Neural progenitor cell (in vitro differentiated cells): ENCODE measurements at regions not wholly inside any gene's neighbourhood (a gene's known extent, or its start where the extent isn't known, plus 50 kb on each side); places are given as distances from the start of the nearest gene placed in this dataset.

Source experiments
- DNase-seq: peaks from one replicate; pipeline ENCODE4 v3.0.0-alpha.2; 2016; ENCODE audit warnings: low spot score
- H2AFZ ChIP-seq: fragments of 200-600 bp; sonication (generic); replicated peaks from 2 replicates; pipeline ENCODE4 v1.6.1; 2016; ENCODE audit warnings: antibody characterized with exemption
- H3F3A ChIP-seq: fragments of 200-600 bp; sonication (generic); 2 replicates; pipeline ENCODE4 v1.6.1; 2016; ENCODE audit warnings: antibody characterized with exemption, low read depth
- H3K27ac ChIP-seq: fragments of 200-600 bp; sonication (generic); 2 replicates; pipeline ENCODE4 v1.5.1; 2016; ENCODE audit warnings: mild to moderate bottlenecking
- H3K27me3 ChIP-seq: fragments of 200-600 bp; sonication (generic); 2 replicates; pipeline ENCODE4 v1.6.1; 2016; ENCODE audit warnings: mild to moderate bottlenecking, moderate library complexity
- H3K36me3 ChIP-seq: fragments of 200-600 bp; sonication (generic); 2 replicates; pipeline ENCODE4 v1.5.1; 2016
- H3K4me1 ChIP-seq: fragments of 200-600 bp; sonication (generic); 2 replicates; pipeline ENCODE4 v1.6.1; 2016; ENCODE audit warnings: mixed run types
- H3K4me2 ChIP-seq: fragments of 200-600 bp; sonication (generic); 2 replicates; pipeline ENCODE4 v1.6.1; 2016
- H3K4me3 ChIP-seq: fragments of 200-600 bp; sonication (generic); 2 replicates; pipeline ENCODE4 v1.5.1; 2016
- H3K79me2 ChIP-seq: fragments of 200-600 bp; sonication (generic); 2 replicates; pipeline ENCODE4 v1.6.1; 2016; ENCODE audit warnings: low read depth
- H3K9ac ChIP-seq: fragments of 200-600 bp; sonication (generic); 2 replicates; pipeline ENCODE4 v1.6.1; 2016
- H3K9me3 ChIP-seq: fragments of 200-600 bp; sonication (generic); 2 replicates; pipeline ENCODE4 v1.5.1; 2016; ENCODE audit warnings: low read depth
- H4K20me1 ChIP-seq: fragments of 200-600 bp; sonication (generic); 2 replicates; pipeline ENCODE4 v1.6.1; 2016; ENCODE audit warnings: low read depth
- H3K27ac Mint-ChIP-seq: 3 replicates; pipeline ENCODE4 v1.8.0; 2021; ENCODE audit warnings: mixed read lengths
- H3K27me3 Mint-ChIP-seq: 2 replicates; pipeline ENCODE4 v1.8.0; 2022; ENCODE audit warnings: low read depth, mild to moderate bottlenecking, inconsistent platforms, moderate library complexity, mixed read lengths; ENCODE audit not compliant: insufficient read depth
- H3K36me3 Mint-ChIP-seq: 3 replicates; pipeline ENCODE4 v1.8.0; 2021; ENCODE audit warnings: mixed read lengths
- H3K4me1 Mint-ChIP-seq: 3 replicates; pipeline ENCODE4 v1.8.0; 2021; ENCODE audit warnings: mixed read lengths
- H3K4me3 Mint-ChIP-seq: 3 replicates; pipeline ENCODE4 v1.8.0; 2021; ENCODE audit warnings: mild to moderate bottlenecking, moderate library complexity, mixed read lengths
- H3K9me3 Mint-ChIP-seq: 3 replicates; pipeline ENCODE4 v1.8.0; 2020; ENCODE audit warnings: mixed read lengths
- EZH2 ChIP-seq: fragments of 200-600 bp; sonication (generic); IDR thresholded peaks from 2 replicates; pipeline ENCODE4 v1.6.1; 2017; ENCODE audit warnings: antibody characterized with exemption, mild to moderate bottlenecking, moderate library complexity
- EZH2phosphoT487 ChIP-seq: fragments of 200-600 bp; sonication (generic); IDR thresholded peaks from 2 replicates; pipeline ENCODE4 v1.6.1; 2017; ENCODE audit warnings: antibody characterized with exemption
- TF ChIP-seq, protein P1 (sequence below): fragments of 200-600 bp; sonication (generic); IDR thresholded peaks from 2 replicates; pipeline ENCODE4 v1.5.1; 2017; ENCODE audit warnings: antibody characterized with exemption, mild to moderate bottlenecking

DNA sequence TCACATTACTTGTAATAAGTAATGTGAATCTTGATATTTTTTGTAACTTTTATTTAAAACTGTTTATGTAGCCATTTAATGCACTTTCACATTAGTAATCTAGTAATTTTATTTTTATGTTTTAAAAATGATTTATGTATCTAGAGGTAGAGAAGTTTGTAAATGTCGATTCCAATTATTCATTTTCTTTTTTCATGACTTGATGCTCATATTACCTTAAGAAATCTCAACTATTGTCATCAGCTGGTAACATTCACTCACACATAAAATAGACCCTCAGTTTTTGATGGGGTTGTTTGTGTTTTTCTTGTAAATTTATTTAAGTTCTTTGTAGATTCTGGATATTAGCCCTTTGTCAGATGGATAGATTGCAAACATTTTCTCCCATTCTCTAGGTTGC lies 351.7 kb upstream of the CDH7 start:
- H2AFZ ChIP-seq: no peak overlapping the region
- no peaks in the 10 kb centered on the region for H3F3A ChIP-seq
- H3K4me2 ChIP-seq: no peak overlapping the region
- peaks cover 13% of the 10 kb centered on the region for H3K4me1 Mint-ChIP-seq
- no peak overlapping the region for H3K27ac ChIP-seq
- H3K4me3 ChIP-seq: no peak overlapping the region
- no peaks in the 10 kb centered on the region for H3K9me3 Mint-ChIP-seq
- no peak overlapping the region for H3K27ac Mint-ChIP-seq
- no peaks in the 10 kb centered on the region for H4K20me1 ChIP-seq
- TF ChIP-seq EZH2phosphoT487 (no peak), EZH2 (no peak)
- TF ChIP-seq, protein P1, sequence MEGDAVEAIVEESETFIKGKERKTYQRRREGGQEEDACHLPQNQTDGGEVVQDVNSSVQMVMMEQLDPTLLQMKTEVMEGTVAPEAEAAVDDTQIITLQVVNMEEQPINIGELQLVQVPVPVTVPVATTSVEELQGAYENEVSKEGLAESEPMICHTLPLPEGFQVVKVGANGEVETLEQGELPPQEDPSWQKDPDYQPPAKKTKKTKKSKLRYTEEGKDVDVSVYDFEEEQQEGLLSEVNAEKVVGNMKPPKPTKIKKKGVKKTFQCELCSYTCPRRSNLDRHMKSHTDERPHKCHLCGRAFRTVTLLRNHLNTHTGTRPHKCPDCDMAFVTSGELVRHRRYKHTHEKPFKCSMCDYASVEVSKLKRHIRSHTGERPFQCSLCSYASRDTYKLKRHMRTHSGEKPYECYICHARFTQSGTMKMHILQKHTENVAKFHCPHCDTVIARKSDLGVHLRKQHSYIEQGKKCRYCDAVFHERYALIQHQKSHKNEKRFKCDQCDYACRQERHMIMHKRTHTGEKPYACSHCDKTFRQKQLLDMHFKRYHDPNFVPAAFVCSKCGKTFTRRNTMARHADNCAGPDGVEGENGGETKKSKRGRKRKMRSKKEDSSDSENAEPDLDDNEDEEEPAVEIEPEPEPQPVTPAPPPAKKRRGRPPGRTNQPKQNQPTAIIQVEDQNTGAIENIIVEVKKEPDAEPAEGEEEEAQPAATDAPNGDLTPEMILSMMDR: no peak
- no peaks in the 10 kb centered on the region for H3K4me1 ChIP-seq
- H3K9me3 ChIP-seq: no peaks in the 10 kb centered on the region
- no peak overlapping the region for H3K4me3 Mint-ChIP-seq
- H3K36me3 Mint-ChIP-seq: no peaks in the 10 kb centered on the region
- no peak for DNase-seq
- no peaks in the 10 kb centered on the region for H3K27me3 Mint-ChIP-seq
- H3K36me3 ChIP-seq: no peaks in the 10 kb centered on the region
- no peak overlapping the region for H3K9ac ChIP-seq
- no peaks in the 10 kb centered on the region for H3K79me2 ChIP-seq
- no peaks in the 10 kb centered on the region for H3K27me3 ChIP-seq

DNA sequence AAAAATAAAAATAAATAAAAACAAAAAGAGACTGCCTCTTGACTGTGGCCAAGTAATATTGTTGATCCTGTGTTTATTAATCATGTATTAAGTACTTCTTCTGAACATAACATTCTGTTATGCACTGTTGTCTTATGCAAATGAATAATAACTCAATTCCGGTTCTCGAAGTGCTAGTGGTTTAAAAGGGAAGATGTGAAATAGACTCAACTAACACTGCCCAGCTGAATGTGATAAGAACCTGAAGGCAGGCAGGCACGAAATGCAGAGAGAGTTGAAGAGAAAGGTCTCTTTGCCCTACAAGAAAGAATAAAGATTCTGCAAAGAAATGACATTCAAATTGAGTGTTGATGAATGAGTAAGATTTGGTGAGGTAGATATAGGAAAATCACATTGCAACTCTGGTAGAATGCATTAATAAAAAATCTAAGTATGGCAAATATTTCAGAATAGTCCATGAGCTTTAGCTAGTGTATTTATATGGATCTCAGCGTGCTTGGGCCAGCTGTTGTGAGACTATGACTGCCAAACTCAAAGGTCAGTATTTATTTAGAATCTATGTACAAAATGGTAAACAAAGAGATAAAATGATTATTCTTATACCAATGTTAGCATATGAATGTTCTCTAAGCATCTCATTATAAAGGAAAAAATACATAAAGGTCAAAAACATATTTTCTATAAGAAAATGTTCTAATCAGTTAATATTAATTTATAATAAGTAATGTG lies 352.3 kb upstream of the CDH7 start:
- Histone ChIP-seq H3K36me3 (no peaks in the 10 kb centered on the region), H3K9ac (no peak overlapping the region), H3K27ac (no peak overlapping the region), H3K9me3 (no peaks in the 10 kb centered on the region), H4K20me1 (no peaks in the 10 kb centered on the region), H2AFZ (peak overlapping the region; percentile 47), H3K79me2 (no peaks in the 10 kb centered on the region), H3F3A (no peaks in the 10 kb centered on the region), H3K4me1 (no peaks in the 10 kb centered on the region), H3K4me2 (no peak overlapping the region), H3K27me3 (no peaks in the 10 kb centered on the region), H3K4me3 (no peak overlapping the region)
- H3K4me1 Mint-ChIP-seq: peaks cover 11% of the 10 kb centered on the region
- no peak for DNase-seq
- H3K36me3 Mint-ChIP-seq: no peaks in the 10 kb centered on the region
- H3K27me3 Mint-ChIP-seq: no peaks in the 10 kb centered on the region
- no peaks in the 10 kb centered on the region for H3K9me3 Mint-ChIP-seq
- no peak overlapping the region for H3K27ac Mint-ChIP-seq
- TF ChIP-seq EZH2 (no peak), EZH2phosphoT487 (no peak)
- TF ChIP-seq, protein P1: no peak
- H3K4me3 Mint-ChIP-seq: no peak overlapping the region

DNA sequence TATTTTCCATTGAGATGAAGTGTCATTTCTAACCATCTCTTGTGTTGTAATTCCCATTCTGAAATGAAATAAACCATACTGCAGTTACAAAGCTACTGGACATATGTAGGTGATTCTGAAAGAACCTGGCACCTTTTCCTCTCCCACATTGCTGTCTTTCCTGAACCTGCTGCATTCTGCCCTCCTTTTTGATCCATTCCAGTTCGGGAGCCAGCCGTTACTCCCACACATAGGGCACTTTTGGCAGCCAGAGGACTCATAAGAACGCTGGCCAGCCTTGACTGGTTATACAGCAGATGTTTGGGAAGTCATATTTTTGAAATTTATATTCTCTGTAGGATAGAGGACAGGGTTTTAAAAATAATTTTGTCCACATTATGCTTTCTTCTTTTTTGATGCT lies 369.8 kb upstream of the CDH7 start:
- TF ChIP-seq EZH2 (no peak), EZH2phosphoT487 (no peak)
- TF ChIP-seq, protein P1: no peak
- no peaks in the 10 kb centered on the region for H3K4me1 Mint-ChIP-seq

More for the DNA sequence above, 369.8 kb upstream of the CDH7 start:
- Histone ChIP-seq H3F3A (no peaks in the 10 kb centered on the region), H4K20me1 (no peaks in the 10 kb centered on the region), H3K27ac (no peak overlapping the region), H3K27me3 (no peaks in the 10 kb centered on the region), H3K36me3 (no peaks in the 10 kb centered on the region), H3K9me3 (no peaks in the 10 kb centered on the region), H3K79me2 (no peaks in the 10 kb centered on the region), H2AFZ (no peak overlapping the region), H3K4me1 (no peaks in the 10 kb centered on the region), H3K9ac (no peak overlapping the region), H3K4me2 (no peak overlapping the region), H3K4me3 (no peak overlapping the region)
- Mint-ChIP-seq H3K27me3 (no peaks in the 10 kb centered on the region), H3K36me3 (no peaks in the 10 kb centered on the region), H3K27ac (no peak overlapping the region), H3K4me3 (no peak overlapping the region), H3K9me3 (peaks cover 3% of the 10 kb centered on the region)
- no peak for DNase-seq
